ENCODE measurements at regions not wholly inside any gene's neighbourhood (a gene's known extent, or its start where the extent isn't known, plus 50 kb on each side); places are given as distances from the start of the nearest gene placed in this dataset.

- Histone ChIP-seq H3K4me1 (peaks cover 10% of the 10 kb centered on the region), H3K27ac (no peak overlapping the region), H3K79me2 (no peaks in the 10 kb centered on the region), H3K9ac (no peak overlapping the region), H2AFZ (peak overlapping the region; percentile 20), H3K9me3 (ENCODE audit: control insufficient read depth, low read length) (no peaks in the 10 kb centered on the region), H3K27me3 (ENCODE audit: control insufficient read depth, insufficient read depth, low read length) (no peaks in the 10 kb centered on the region), H3K4me3 (ENCODE audit: low read depth, low read length) (no peak overlapping the region), H3K36me3 (ENCODE audit: control insufficient read depth, insufficient read depth, low read length) (no peaks in the 10 kb centered on the region), H3K4me2 (ENCODE audit: low read length) (no peak overlapping the region)
- TF ChIP-seq, protein P1, sequence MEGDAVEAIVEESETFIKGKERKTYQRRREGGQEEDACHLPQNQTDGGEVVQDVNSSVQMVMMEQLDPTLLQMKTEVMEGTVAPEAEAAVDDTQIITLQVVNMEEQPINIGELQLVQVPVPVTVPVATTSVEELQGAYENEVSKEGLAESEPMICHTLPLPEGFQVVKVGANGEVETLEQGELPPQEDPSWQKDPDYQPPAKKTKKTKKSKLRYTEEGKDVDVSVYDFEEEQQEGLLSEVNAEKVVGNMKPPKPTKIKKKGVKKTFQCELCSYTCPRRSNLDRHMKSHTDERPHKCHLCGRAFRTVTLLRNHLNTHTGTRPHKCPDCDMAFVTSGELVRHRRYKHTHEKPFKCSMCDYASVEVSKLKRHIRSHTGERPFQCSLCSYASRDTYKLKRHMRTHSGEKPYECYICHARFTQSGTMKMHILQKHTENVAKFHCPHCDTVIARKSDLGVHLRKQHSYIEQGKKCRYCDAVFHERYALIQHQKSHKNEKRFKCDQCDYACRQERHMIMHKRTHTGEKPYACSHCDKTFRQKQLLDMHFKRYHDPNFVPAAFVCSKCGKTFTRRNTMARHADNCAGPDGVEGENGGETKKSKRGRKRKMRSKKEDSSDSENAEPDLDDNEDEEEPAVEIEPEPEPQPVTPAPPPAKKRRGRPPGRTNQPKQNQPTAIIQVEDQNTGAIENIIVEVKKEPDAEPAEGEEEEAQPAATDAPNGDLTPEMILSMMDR (IDR thresholded peaks at IDR 0.05): no peak
Observed at GRCh38 chr14:58844544-58844943, 206.8 kb downstream of the DACT1 start.

DNA sequence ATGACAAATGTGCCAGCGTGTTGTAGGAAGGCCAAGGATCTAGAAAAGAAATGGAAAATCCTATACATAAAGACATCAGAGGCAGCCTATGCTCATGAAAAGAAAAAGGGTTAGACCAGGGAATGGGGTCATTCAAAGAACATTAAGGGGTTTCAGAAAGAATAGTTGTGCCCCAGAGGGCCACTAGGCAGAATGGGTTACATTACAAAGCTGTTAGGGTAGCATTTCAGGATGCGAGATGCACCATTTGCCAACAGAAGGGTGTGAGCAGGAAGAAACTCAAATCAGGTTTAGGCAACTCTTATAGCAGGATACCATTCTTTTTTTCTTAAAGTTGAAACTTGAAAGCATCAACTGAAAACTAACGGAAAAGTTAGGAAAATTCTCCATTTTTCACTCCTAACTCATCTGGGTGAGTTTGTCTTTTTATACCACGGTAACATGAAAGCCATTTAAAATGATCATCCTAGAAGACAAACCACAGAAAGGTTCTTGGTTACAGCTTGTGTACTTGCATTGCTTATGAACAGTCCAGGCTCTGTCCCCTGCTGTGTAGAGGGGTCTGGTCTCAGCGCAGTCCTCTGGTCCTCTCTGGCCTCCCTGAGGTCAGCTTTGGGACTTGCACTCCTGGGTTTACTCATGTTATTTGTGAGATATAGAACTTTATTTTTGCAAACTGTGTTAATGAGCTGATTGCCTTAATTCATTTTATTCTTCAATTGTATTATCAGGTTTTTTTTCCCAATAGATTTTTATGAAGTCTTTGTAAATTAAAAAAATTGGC lies 209.1 kb downstream of the DACT1 start:
- Histone ChIP-seq H3K9me3 (ENCODE audit: control insufficient read depth, low read length) (no peaks in the 10 kb centered on the region), H3K4me3 (ENCODE audit: low read depth, low read length) (no peak overlapping the region), H2AFZ (no peak overlapping the region), H3K79me2 (no peaks in the 10 kb centered on the region), H3K36me3 (ENCODE audit: control insufficient read depth, insufficient read depth, low read length) (no peaks in the 10 kb centered on the region), H3K27me3 (ENCODE audit: control insufficient read depth, insufficient read depth, low read length) (no peaks in the 10 kb centered on the region), H3K4me2 (ENCODE audit: low read length) (no peak overlapping the region), H3K4me1 (peaks cover 10% of the 10 kb centered on the region), H3K9ac (no peak overlapping the region), H3K27ac (no peak overlapping the region)
- TF ChIP-seq, protein P1 (IDR thresholded peaks at IDR 0.05): no peak

GRCh38 chr14:58848365-58848764 lies 210.6 kb downstream of the DACT1 start:
- Histone ChIP-seq H3K4me3 (ENCODE audit: low read depth, low read length) (no peak overlapping the region), H3K9me3 (ENCODE audit: control insufficient read depth, low read length) (no peaks in the 10 kb centered on the region)

DNA sequence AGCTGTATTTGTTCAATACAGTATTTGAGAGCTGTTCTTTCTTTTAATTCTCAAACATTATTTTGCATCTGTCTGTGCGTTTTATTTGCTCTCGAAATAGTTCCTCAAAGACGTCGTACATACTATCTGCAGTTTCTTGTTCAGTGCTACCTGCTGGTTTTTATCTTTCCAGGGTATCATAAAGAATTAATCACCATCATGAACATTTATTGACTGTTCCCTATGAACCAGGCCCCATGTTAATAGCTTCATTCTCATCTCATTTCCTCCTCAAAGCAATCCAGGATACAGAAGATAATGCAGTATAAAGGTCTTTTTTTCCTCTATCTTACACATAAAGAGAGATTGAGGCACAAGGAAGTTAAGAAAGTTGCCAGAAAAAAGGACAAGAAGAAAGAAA lies 211.8 kb downstream of the DACT1 start:
- TF ChIP-seq, protein P1 (IDR thresholded peaks at IDR 0.05): no peak
- no peak overlapping the region for H3K4me3 ChIP-seq (ENCODE audit: low read depth, low read length)
- H2AFZ ChIP-seq: no peak overlapping the region
- no peak overlapping the region for H3K27ac ChIP-seq
- H3K4me1 ChIP-seq: peaks cover 4% of the 10 kb centered on the region
- no peak overlapping the region for H3K4me2 ChIP-seq (ENCODE audit: low read length)
- no peaks in the 10 kb centered on the region for H3K27me3 ChIP-seq (ENCODE audit: control insufficient read depth, insufficient read depth, low read length)
- no peaks in the 10 kb centered on the region for H3K79me2 ChIP-seq
- H3K36me3 ChIP-seq (ENCODE audit: control insufficient read depth, insufficient read depth, low read length): no peaks in the 10 kb centered on the region
- H3K9ac ChIP-seq: no peak overlapping the region
- H3K9me3 ChIP-seq (ENCODE audit: control insufficient read depth, low read length): no peaks in the 10 kb centered on the region

More at GRCh38 chr14:58848365-58848764, 210.6 kb downstream of the DACT1 start:
- Histone ChIP-seq H3K36me3 (ENCODE audit: control insufficient read depth, insufficient read depth, low read length) (no peaks in the 10 kb centered on the region), H3K27me3 (ENCODE audit: control insufficient read depth, insufficient read depth, low read length) (no peaks in the 10 kb centered on the region), H3K79me2 (no peaks in the 10 kb centered on the region), H3K9ac (no peak overlapping the region), H2AFZ (no peak overlapping the region), H3K27ac (no peak overlapping the region), H3K4me1 (peaks cover 10% of the 10 kb centered on the region), H3K4me2 (ENCODE audit: low read length) (no peak overlapping the region)
- TF ChIP-seq, protein P1 (IDR thresholded peaks at IDR 0.05): no peak

GRCh38 chr14:58850011-58850410 lies 212.2 kb downstream of the DACT1 start:
- H3K27ac ChIP-seq: no peak overlapping the region
- H3K4me1 ChIP-seq: no peaks in the 10 kb centered on the region

More at GRCh38 chr14:58850011-58850410, 212.2 kb downstream of the DACT1 start:
- H3K36me3 ChIP-seq (ENCODE audit: control insufficient read depth, insufficient read depth, low read length): no peaks in the 10 kb centered on the region
- no peak overlapping the region for H2AFZ ChIP-seq
- no peaks in the 10 kb centered on the region for H3K79me2 ChIP-seq
- H3K9me3 ChIP-seq (ENCODE audit: control insufficient read depth, low read length): no peaks in the 10 kb centered on the region
- no peak overlapping the region for H3K4me2 ChIP-seq (ENCODE audit: low read length)
- no peak overlapping the region for H3K4me3 ChIP-seq (ENCODE audit: low read depth, low read length)
- H3K9ac ChIP-seq: no peak overlapping the region
- TF ChIP-seq, protein P1 (IDR thresholded peaks at IDR 0.05): no peak
- no peaks in the 10 kb centered on the region for H3K27me3 ChIP-seq (ENCODE audit: control insufficient read depth, insufficient read depth, low read length)

Measured in parathyroid adenoma (tissue), 2 donors.